Liver (tissue), 8 donors: ENCODE measurements at regions not wholly inside any gene's neighbourhood (a gene's known extent, or its start where the extent isn't known, plus 50 kb on each side); places are given as distances from the start of the nearest gene placed in this dataset.

ENCODE experiments used
- DNase-seq: peaks from one replicate; pipeline ENCODE4 v3.0.0-alpha.2; 2017; ENCODE audit warnings: low spot score
- H3K27ac ChIP-seq, 2 donors: one replicate each; pipeline ENCODE4 v1.7.0; 2013; ENCODE audit warnings: inconsistent platforms in 2 of 2, low read length in 2 of 2, control low read depth in 1 of 2, low read depth in 1 of 2, mild to moderate bottlenecking in 1 of 2
- H3K27me3 ChIP-seq, 4 donors: one replicate each; pipeline versions ENCODE4 v1.6.1 to v1.7.0; 2013; ENCODE audit warnings: low read length in 3 of 4, inconsistent platforms in 1 of 4, mild to moderate bottlenecking in 1 of 4, moderate library complexity in 1 of 4; ENCODE audit not compliant: control insufficient read depth in 4 of 4, insufficient read depth in 4 of 4
- H3K36me3 ChIP-seq, 4 donors: one replicate each; pipeline versions ENCODE4 v1.6.1 to v1.7.0; 2013; ENCODE audit warnings: low read length in 3 of 4, mild to moderate bottlenecking in 3 of 4, low read depth in 1 of 4, moderate library complexity in 1 of 4; ENCODE audit not compliant: control insufficient read depth in 4 of 4, insufficient read depth in 3 of 4
- H3K4me1 ChIP-seq, 4 donors: one replicate each; pipeline versions ENCODE4 v1.6.1 to v1.7.0; 2013; ENCODE audit warnings: low read length in 3 of 4, mild to moderate bottlenecking in 3 of 4, moderate library complexity in 1 of 4; ENCODE audit not compliant: control insufficient read depth in 4 of 4, insufficient read depth in 4 of 4
- H3K4me3 ChIP-seq, 3 donors: one replicate each; pipeline versions ENCODE4 v1.6.1 to v1.7.0; 2013; ENCODE audit warnings: low read length in 3 of 3, control low read depth in 1 of 3, low read depth in 1 of 3, mild to moderate bottlenecking in 1 of 3
- H3K9ac ChIP-seq, 2 donors: one replicate each; pipeline ENCODE4 v1.7.0; 2013; ENCODE audit warnings: low read length in 2 of 2, mild to moderate bottlenecking in 2 of 2, moderate library complexity in 2 of 2, control low read depth in 1 of 2, low read depth in 1 of 2
- H3K9me3 ChIP-seq, 4 donors: one replicate each; pipeline versions ENCODE4 v1.6.1 to v1.7.0; 2013; ENCODE audit warnings: low read length in 3 of 4; ENCODE audit not compliant: control insufficient read depth in 4 of 4
- CTCF ChIP-seq: fragments of 150-350 bp; IDR thresholded peaks from 2 replicates; pipeline ENCODE4 v1.5.1; 2017; ENCODE audit warnings: improper control_type of control experiment, low read depth, low read length; ENCODE audit not compliant: missing input control
- EGR1 ChIP-seq, 2 donors: IDR thresholded peaks; 2 replicates each; pipeline ENCODE4 v1.6.1; 2016 to 2018; ENCODE audit warnings: antibody characterized with exemption in 2 of 2, low read depth in 2 of 2
- FOXA1 ChIP-seq: IDR thresholded peaks from 2 replicates; pipeline ENCODE4 v1.6.1; 2016; ENCODE audit warnings: antibody characterized with exemption
- FOXA2 ChIP-seq: IDR thresholded peaks from 2 replicates; pipeline ENCODE4 v1.6.1; 2016; ENCODE audit warnings: antibody characterized with exemption
- GABPA ChIP-seq, 2 donors: IDR thresholded peaks in 1 of 2; conservative IDR thresholded peaks in 1 of 2; 2 replicates each; pipeline ENCODE4 v1.6.1; 2016; ENCODE audit warnings: antibody characterized with exemption in 2 of 2, mild to moderate bottlenecking in 1 of 2, moderate library complexity in 1 of 2
- HNF4A ChIP-seq, 2 donors: conservative IDR thresholded peaks; 2 replicates each; pipeline ENCODE4 v1.6.1; 2016; ENCODE audit warnings: antibody characterized with exemption in 2 of 2, mild to moderate bottlenecking in 2 of 2
- HNF4G ChIP-seq: IDR thresholded peaks from 2 replicates; pipeline ENCODE4 v1.6.1; 2016; ENCODE audit warnings: antibody characterized with exemption
- JUND ChIP-seq, 2 donors: IDR thresholded peaks; 2 replicates each; pipeline ENCODE4 v1.6.1; 2016; ENCODE audit warnings: antibody characterized with exemption in 2 of 2
- NR2F2 ChIP-seq: IDR thresholded peaks from 2 replicates; pipeline ENCODE4 v1.6.1; 2016; ENCODE audit warnings: antibody characterized with exemption
- RAD21 ChIP-seq, 2 donors: IDR thresholded peaks; 2 replicates each; pipeline ENCODE4 v1.6.1; 2016; ENCODE audit warnings: antibody characterized with exemption in 2 of 2, mild to moderate bottlenecking in 2 of 2
- REST ChIP-seq: IDR thresholded peaks from 2 replicates; pipeline ENCODE4 v1.6.1; 2016; ENCODE audit warnings: antibody characterized with exemption, mild to moderate bottlenecking
- RXRA ChIP-seq, 2 donors: IDR thresholded peaks; 2 replicates each; pipeline ENCODE4 v1.6.1; 2017 to 2018; ENCODE audit warnings: antibody characterized with exemption in 2 of 2, mild to moderate bottlenecking in 1 of 2
- TAF1 ChIP-seq: conservative IDR thresholded peaks from 2 replicates; pipeline ENCODE4 v1.6.1; 2016; ENCODE audit warnings: antibody characterized with exemption, mild to moderate bottlenecking
- YY1 ChIP-seq: IDR thresholded peaks from 2 replicates; pipeline ENCODE4 v1.6.1; 2016; ENCODE audit warnings: antibody characterized with exemption, mild to moderate bottlenecking
- WGBS: extraction: QIAGEN DNeasy Blood & Tissue Kit; methylation state at CpG from one replicate; pipeline ENCODE4 v1.1.7; 2013; 5-methylcytosine and 5-hydroxymethylcytosine counted together
- TF ChIP-seq, protein P1 (sequence below): IDR thresholded peaks from 2 replicates; pipeline ENCODE4 v1.6.1; 2016; ENCODE audit warnings: antibody characterized with exemption
- TF ChIP-seq, protein P2 (sequence below): IDR thresholded peaks from 2 replicates; pipeline ENCODE4 v1.6.1; 2016; ENCODE audit warnings: antibody characterized with exemption
- TF ChIP-seq, protein P3 (sequence below): IDR thresholded peaks from 2 replicates; pipeline ENCODE4 v1.6.1; 2016; ENCODE audit warnings: antibody characterized with exemption
- donor health status: healthy.
- donor health status: healthy.
- donor health status: healthy.
- donor health status: healthy.
- donor health status: healthy.

GRCh38 chr15:92839696-92840095 is 60.4 kb upstream of the CHD2 start:
- no peak overlapping the region for H3K9ac ChIP-seq
- no peaks in the 10 kb centered on the region for H3K9me3 ChIP-seq
- H3K4me1 ChIP-seq: no peaks in the 10 kb centered on the region
- no peak overlapping the region for H3K27ac ChIP-seq
- H3K4me3 ChIP-seq: no peak overlapping the region
- no peaks in the 10 kb centered on the region for H3K36me3 ChIP-seq
- TF ChIP-seq GABPA (IDR thresholded peaks at IDR 0.05 in 1 of 2, conservative IDR thresholded peaks at IDR 0.05 in 1 of 2) (no peak), RAD21 (IDR thresholded peaks at IDR 0.05) (no peak), FOXA1 (no peak), HNF4G (no peak), JUND (IDR thresholded peaks at IDR 0.05) (no peak), TAF1 (no peak), YY1 (no peak), REST (no peak), RXRA (IDR thresholded peaks at IDR 0.05) (no peak), EGR1 (IDR thresholded peaks at IDR 0.05; ENCODE audit: low read depth in 2 of 2) (no peak), NR2F2 (no peak), HNF4A (conservative IDR thresholded peaks at IDR 0.05) (no peak)
- TF ChIP-seq, protein P1, sequence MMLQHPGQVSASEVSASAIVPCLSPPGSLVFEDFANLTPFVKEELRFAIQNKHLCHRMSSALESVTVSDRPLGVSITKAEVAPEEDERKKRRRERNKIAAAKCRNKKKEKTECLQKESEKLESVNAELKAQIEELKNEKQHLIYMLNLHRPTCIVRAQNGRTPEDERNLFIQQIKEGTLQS: no peak
- TF ChIP-seq, protein P2, sequence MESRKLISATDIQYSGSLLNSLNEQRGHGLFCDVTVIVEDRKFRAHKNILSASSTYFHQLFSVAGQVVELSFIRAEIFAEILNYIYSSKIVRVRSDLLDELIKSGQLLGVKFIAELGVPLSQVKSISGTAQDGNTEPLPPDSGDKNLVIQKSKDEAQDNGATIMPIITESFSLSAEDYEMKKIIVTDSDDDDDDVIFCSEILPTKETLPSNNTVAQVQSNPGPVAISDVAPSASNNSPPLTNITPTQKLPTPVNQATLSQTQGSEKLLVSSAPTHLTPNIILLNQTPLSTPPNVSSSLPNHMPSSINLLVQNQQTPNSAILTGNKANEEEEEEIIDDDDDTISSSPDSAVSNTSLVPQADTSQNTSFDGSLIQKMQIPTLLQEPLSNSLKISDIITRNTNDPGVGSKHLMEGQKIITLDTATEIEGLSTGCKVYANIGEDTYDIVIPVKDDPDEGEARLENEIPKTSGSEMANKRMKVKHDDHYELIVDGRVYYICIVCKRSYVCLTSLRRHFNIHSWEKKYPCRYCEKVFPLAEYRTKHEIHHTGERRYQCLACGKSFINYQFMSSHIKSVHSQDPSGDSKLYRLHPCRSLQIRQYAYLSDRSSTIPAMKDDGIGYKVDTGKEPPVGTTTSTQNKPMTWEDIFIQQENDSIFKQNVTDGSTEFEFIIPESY: no peak
- no peaks in the 10 kb centered on the region for H3K27me3 ChIP-seq
- no peak for DNase-seq
- 79% methylated on average over 5 of the region's 5 CpGs for WGBS

DNA sequence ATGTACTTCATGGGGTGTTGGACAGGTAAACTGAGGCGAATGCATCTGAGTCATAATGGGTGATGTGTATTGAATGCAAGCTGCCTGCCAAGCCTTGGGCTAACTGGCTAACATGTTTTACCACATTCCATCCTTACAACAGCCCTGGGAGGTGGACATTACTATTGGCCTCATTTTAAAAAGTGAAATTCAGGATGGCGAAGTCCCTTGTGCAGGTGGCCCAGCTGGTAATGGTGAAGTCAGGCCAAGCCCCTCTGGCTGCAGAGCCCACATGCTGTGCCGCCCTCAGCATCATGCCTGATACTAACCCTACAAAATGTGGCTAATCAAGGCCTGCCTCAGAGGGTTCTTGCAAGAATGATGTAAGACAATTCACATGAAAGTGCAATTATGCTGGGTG is 60.0 kb upstream of the CHD2 start:
- no peak for TF ChIP-seq FOXA2
- TF ChIP-seq TAF1: no peak
- TF ChIP-seq, protein P1: no peak
- TF ChIP-seq, protein P2: no peak
- TF ChIP-seq YY1: no peak
- TF ChIP-seq, protein P3, sequence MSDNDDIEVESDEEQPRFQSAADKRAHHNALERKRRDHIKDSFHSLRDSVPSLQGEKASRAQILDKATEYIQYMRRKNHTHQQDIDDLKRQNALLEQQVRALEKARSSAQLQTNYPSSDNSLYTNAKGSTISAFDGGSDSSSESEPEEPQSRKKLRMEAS: no peak
- no peak for TF ChIP-seq JUND (IDR thresholded peaks at IDR 0.05)
- TF ChIP-seq REST: no peak
- no peak for TF ChIP-seq GABPA (IDR thresholded peaks at IDR 0.05 in 1 of 2, conservative IDR thresholded peaks at IDR 0.05 in 1 of 2)
- no peak for TF ChIP-seq RAD21 (IDR thresholded peaks at IDR 0.05)
- no peak for TF ChIP-seq CTCF
- TF ChIP-seq EGR1 (IDR thresholded peaks at IDR 0.05; ENCODE audit: low read depth in 2 of 2): no peak
- TF ChIP-seq HNF4A (conservative IDR thresholded peaks at IDR 0.05): no peak
- no peak for TF ChIP-seq RXRA (IDR thresholded peaks at IDR 0.05)
- no peak for TF ChIP-seq NR2F2
- Histone ChIP-seq H3K9me3 (no peaks in the 10 kb centered on the region), H3K9ac (no peak overlapping the region), H3K27ac (no peak overlapping the region), H3K27me3 (no peaks in the 10 kb centered on the region), H3K4me3 (no peak overlapping the region), H3K4me1 (no peaks in the 10 kb centered on the region), H3K36me3 (no peaks in the 10 kb centered on the region)
- WGBS: 92% methylated on average over 3 of the region's 3 CpGs
- no peak for DNase-seq
